GM12891 (cell line): ENCODE measurements at regions not wholly inside any gene's neighbourhood (a gene's known extent, or its start where the extent isn't known, plus 50 kb on each side); places are given as distances from the start of the nearest gene placed in this dataset.

Experiments used
- POLR2A ChIP-seq: IDR thresholded peaks from 2 replicates; pipeline ENCODE4 v1.6.1; 2011; ENCODE audit warnings: low read depth, low read length, control low read depth
- POLR2AphosphoS5 ChIP-seq: IDR thresholded peaks from 2 replicates; pipeline ENCODE4 v1.6.1; 2011; ENCODE audit warnings: low read depth, low read length, control low read depth
- SPI1 ChIP-seq: IDR thresholded peaks from 2 replicates; pipeline ENCODE4 v1.6.1; 2011; ENCODE audit warnings: low read depth, low read length, control low read depth
- TAF1 ChIP-seq: IDR thresholded peaks from 2 replicates; pipeline ENCODE4 v1.6.1; 2011; ENCODE audit warnings: low read depth, low read length, control low read depth

- TF ChIP-seq POLR2AphosphoS5, result no peak
- no peak for TF ChIP-seq POLR2A
- no peak for TF ChIP-seq TAF1
- no peak for TF ChIP-seq SPI1
Measured at GRCh38 chr10:133000648-133001047, 58.3 kb upstream of the CFAP46 start.
